ENCODE measurements at regions not wholly inside any gene's neighbourhood (a gene's known extent, or its start where the extent isn't known, plus 50 kb on each side); places are given as distances from the start of the nearest gene placed in this dataset.

DNA sequence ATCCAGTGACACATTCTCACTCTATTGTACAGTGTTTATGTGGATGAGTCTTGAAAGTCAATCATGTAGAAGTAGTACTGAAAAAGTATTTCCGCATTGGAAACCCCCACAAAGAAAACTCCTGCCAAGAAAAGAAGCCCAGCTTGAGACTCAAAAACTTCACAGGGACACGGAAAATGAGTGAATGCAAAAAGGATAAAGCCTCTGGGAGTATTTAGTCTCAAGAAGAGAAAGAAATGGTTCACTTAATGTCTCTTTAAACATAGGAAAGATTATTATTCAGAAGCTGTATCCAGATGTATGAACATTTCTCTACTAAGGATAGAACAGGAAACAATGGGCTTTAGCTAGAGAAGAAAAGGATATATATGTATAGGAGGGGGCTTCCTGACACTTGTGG lies 304.5 kb downstream of the BARHL2 start:
- Histone ChIP-seq H4K20me1 (replicated peaks; ENCODE audit: insufficient read depth) (no peaks in the 10 kb centered on the region), H3K4me3 (no peak overlapping the region), H3K27me3 (ENCODE audit: insufficient read depth) (no peaks in the 10 kb centered on the region), H3K4me1 (ENCODE audit: insufficient read depth) (no peaks in the 10 kb centered on the region), H3K79me2 (replicated peaks; ENCODE audit: insufficient read depth) (no peaks in the 10 kb centered on the region), H3K36me3 (ENCODE audit: insufficient read depth) (no peaks in the 10 kb centered on the region), H3K27ac (ENCODE audit: low read depth) (no peak overlapping the region), H3K9me2 (ENCODE audit: insufficient read depth) (peaks cover 3% of the 10 kb centered on the region), H3F3A (replicated peaks; ENCODE audit: low read depth) (no peaks in the 10 kb centered on the region), H3K4me2 (no peak overlapping the region), H2AFZ (0 out of 2 replicates have a peak overlapping the region, but pooled peaks have one; percentile 56)
- Mint-ChIP-seq H3K27me3 (ENCODE audit: insufficient read depth, low read depth, poor library complexity) (peaks cover 3% of the 10 kb centered on the region), H3K4me1 (no peaks in the 10 kb centered on the region), H3K27ac (no peak overlapping the region), H3K36me3 (ENCODE audit: low read depth) (no peaks in the 10 kb centered on the region), H3K9me3 (no peaks in the 10 kb centered on the region; the same call in 2 of the 3 replicates), H3K4me3 (no peak overlapping the region)
- DNase-seq (ENCODE audit: low spot score), result no peak
- no peak for ATAC-seq
- TF ChIP-seq ZNF331 (CRISPR knock-in tag; IDR thresholded peaks at IDR 0.05; ENCODE audit: low read depth) (no peak), NANOG (IDR thresholded peaks at IDR 0.05; ENCODE audit: borderline replicate concordance) (no peak), EZH2 (IDR thresholded peaks at IDR 0.05; ENCODE audit: low read depth, unreplicated experiment) (no peak), ZNF114 (CRISPR knock-in tag; IDR thresholded peaks at IDR 0.05) (no peak), STAT1 (IDR thresholded peaks at IDR 0.05; ENCODE audit: unreplicated experiment) (no peak), JUNB (IDR thresholded peaks at IDR 0.05; ENCODE audit: unreplicated experiment) (no peak), CREB1 (CRISPR knock-in tag; IDR thresholded peaks at IDR 0.05; ENCODE audit: low read depth) (no peak), POLR2AphosphoS5 (IDR thresholded peaks at IDR 0.05; ENCODE audit: low read depth) (no peak), EZH2phosphoT487 (IDR thresholded peaks at IDR 0.05; ENCODE audit: unreplicated experiment) (no peak)
- TF ChIP-seq, protein P1, sequence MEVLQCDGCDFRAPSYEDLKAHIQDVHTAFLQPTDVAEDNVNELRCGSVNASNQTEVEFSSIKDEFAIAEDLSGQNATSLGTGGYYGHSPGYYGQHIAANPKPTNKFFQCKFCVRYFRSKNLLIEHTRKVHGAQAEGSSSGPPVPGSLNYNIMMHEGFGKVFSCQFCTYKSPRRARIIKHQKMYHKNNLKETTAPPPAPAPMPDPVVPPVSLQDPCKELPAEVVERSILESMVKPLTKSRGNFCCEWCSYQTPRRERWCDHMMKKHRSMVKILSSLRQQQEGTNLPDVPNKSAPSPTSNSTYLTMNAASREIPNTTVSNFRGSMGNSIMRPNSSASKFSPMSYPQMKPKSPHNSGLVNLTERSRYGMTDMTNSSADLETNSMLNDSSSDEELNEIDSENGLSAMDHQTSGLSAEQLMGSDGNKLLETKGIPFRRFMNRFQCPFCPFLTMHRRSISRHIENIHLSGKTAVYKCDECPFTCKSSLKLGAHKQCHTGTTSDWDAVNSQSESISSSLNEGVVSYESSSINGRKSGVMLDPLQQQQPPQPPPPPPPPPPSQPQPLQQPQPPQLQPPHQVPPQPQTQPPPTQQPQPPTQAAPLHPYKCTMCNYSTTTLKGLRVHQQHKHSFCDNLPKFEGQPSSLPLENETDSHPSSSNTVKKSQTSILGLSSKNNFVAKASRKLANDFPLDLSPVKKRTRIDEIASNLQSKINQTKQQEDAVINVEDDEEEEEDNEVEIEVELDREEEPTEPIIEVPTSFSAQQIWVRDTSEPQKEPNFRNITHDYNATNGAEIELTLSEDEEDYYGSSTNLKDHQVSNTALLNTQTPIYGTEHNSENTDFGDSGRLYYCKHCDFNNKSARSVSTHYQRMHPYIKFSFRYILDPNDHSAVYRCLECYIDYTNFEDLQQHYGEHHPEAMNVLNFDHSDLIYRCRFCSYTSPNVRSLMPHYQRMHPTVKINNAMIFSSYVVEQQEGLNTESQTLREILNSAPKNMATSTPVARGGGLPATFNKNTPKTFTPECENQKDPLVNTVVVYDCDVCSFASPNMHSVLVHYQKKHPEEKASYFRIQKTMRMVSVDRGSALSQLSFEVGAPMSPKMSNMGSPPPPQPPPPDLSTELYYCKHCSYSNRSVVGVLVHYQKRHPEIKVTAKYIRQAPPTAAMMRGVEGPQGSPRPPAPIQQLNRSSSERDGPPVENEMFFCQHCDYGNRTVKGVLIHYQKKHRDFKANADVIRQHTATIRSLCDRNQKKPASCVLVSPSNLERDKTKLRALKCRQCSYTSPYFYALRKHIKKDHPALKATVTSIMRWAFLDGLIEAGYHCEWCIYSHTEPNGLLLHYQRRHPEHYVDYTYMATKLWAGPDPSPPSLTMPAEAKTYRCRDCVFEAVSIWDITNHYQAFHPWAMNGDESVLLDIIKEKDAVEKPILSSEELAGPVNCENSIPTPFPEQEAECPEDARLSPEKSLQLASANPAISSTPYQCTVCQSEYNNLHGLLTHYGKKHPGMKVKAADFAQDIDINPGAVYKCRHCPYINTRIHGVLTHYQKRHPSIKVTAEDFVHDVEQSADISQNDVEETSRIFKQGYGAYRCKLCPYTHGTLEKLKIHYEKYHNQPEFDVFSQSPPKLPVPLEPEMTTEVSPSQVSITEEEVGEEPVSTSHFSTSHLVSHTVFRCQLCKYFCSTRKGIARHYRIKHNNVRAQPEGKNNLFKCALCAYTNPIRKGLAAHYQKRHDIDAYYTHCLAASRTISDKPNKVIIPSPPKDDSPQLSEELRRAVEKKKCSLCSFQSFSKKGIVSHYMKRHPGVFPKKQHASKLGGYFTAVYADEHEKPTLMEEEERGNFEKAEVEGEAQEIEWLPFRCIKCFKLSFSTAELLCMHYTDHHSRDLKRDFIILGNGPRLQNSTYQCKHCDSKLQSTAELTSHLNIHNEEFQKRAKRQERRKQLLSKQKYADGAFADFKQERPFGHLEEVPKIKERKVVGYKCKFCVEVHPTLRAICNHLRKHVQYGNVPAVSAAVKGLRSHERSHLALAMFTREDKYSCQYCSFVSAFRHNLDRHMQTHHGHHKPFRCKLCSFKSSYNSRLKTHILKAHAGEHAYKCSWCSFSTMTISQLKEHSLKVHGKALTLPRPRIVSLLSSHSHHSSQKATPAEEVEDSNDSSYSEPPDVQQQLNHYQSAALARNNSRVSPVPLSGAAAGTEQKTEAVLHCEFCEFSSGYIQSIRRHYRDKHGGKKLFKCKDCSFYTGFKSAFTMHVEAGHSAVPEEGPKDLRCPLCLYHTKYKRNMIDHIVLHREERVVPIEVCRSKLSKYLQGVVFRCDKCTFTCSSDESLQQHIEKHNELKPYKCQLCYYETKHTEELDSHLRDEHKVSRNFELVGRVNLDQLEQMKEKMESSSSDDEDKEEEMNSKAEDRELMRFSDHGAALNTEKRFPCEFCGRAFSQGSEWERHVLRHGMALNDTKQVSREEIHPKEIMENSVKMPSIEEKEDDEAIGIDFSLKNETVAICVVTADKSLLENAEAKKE (CRISPR knock-in tag; IDR thresholded peaks at IDR 0.05), result no peak
- TF ChIP-seq, protein P2, sequence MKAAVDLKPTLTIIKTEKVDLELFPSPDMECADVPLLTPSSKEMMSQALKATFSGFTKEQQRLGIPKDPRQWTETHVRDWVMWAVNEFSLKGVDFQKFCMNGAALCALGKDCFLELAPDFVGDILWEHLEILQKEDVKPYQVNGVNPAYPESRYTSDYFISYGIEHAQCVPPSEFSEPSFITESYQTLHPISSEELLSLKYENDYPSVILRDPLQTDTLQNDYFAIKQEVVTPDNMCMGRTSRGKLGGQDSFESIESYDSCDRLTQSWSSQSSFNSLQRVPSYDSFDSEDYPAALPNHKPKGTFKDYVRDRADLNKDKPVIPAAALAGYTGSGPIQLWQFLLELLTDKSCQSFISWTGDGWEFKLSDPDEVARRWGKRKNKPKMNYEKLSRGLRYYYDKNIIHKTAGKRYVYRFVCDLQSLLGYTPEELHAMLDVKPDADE (IDR thresholded peaks at IDR 0.05), result no peak
- TF ChIP-seq, protein P3, sequence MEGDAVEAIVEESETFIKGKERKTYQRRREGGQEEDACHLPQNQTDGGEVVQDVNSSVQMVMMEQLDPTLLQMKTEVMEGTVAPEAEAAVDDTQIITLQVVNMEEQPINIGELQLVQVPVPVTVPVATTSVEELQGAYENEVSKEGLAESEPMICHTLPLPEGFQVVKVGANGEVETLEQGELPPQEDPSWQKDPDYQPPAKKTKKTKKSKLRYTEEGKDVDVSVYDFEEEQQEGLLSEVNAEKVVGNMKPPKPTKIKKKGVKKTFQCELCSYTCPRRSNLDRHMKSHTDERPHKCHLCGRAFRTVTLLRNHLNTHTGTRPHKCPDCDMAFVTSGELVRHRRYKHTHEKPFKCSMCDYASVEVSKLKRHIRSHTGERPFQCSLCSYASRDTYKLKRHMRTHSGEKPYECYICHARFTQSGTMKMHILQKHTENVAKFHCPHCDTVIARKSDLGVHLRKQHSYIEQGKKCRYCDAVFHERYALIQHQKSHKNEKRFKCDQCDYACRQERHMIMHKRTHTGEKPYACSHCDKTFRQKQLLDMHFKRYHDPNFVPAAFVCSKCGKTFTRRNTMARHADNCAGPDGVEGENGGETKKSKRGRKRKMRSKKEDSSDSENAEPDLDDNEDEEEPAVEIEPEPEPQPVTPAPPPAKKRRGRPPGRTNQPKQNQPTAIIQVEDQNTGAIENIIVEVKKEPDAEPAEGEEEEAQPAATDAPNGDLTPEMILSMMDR (conservative IDR thresholded peaks at IDR 0.05; ENCODE audit: low read depth in 2 of 2), result no peak
- TF ChIP-seq, protein P4, sequence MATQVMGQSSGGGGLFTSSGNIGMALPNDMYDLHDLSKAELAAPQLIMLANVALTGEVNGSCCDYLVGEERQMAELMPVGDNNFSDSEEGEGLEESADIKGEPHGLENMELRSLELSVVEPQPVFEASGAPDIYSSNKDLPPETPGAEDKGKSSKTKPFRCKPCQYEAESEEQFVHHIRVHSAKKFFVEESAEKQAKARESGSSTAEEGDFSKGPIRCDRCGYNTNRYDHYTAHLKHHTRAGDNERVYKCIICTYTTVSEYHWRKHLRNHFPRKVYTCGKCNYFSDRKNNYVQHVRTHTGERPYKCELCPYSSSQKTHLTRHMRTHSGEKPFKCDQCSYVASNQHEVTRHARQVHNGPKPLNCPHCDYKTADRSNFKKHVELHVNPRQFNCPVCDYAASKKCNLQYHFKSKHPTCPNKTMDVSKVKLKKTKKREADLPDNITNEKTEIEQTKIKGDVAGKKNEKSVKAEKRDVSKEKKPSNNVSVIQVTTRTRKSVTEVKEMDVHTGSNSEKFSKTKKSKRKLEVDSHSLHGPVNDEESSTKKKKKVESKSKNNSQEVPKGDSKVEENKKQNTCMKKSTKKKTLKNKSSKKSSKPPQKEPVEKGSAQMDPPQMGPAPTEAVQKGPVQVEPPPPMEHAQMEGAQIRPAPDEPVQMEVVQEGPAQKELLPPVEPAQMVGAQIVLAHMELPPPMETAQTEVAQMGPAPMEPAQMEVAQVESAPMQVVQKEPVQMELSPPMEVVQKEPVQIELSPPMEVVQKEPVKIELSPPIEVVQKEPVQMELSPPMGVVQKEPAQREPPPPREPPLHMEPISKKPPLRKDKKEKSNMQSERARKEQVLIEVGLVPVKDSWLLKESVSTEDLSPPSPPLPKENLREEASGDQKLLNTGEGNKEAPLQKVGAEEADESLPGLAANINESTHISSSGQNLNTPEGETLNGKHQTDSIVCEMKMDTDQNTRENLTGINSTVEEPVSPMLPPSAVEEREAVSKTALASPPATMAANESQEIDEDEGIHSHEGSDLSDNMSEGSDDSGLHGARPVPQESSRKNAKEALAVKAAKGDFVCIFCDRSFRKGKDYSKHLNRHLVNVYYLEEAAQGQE (IDR thresholded peaks at IDR 0.05; ENCODE audit: unreplicated experiment), result no peak

Measured in GM23338 (cell line).